Activated T-helper 2 cell treated with anti-CD3 and anti-CD28 coated beads, Interferon-gamma antibody, Interleukin-2, Interleukin-4, amounts not matched to agents 10 μg/mL and 5 μg/mL and 100 μg/mL, durations not matched to agents 14 hours and 24 hours and 36 hours (primary cell): ENCODE measurements at regions not wholly inside any gene's neighbourhood (a gene's known extent, or its start where the extent isn't known, plus 50 kb on each side); places are given as distances from the start of the nearest gene placed in this dataset.

ENCODE experiments used
- DNase-seq: peaks from one replicate; pipeline ENCODE4 v3.0.0; 2021; ENCODE audit warnings: low spot score
- H3K27ac Mint-ChIP-seq: one replicate; pipeline ENCODE4 v1.8.0; 2021; ENCODE audit warnings: mixed read lengths
- H3K27me3 Mint-ChIP-seq: one replicate; pipeline ENCODE4 v1.8.0; 2021; ENCODE audit warnings: low read depth, mixed read lengths
- H3K36me3 Mint-ChIP-seq: one replicate; pipeline ENCODE4 v1.8.0; 2021; ENCODE audit warnings: low read depth, mixed read lengths
- H3K4me1 Mint-ChIP-seq: one replicate; pipeline ENCODE4 v1.8.0; 2021; ENCODE audit warnings: low read depth, mixed read lengths
- H3K4me3 Mint-ChIP-seq: one replicate; pipeline ENCODE4 v1.8.0; 2021; ENCODE audit warnings: low read depth, mild to moderate bottlenecking, moderate library complexity, mixed read lengths
- H3K9me3 Mint-ChIP-seq: one replicate; pipeline ENCODE4 v1.8.0; 2021; ENCODE audit warnings: mixed read lengths
- intact Hi-C: fragments of 100-400 bp; cut with micrococcal nuclease; formaldehyde crosslinking; loops from one replicate; pipeline ENCODE4 v1.15.1; 2023

DNA sequence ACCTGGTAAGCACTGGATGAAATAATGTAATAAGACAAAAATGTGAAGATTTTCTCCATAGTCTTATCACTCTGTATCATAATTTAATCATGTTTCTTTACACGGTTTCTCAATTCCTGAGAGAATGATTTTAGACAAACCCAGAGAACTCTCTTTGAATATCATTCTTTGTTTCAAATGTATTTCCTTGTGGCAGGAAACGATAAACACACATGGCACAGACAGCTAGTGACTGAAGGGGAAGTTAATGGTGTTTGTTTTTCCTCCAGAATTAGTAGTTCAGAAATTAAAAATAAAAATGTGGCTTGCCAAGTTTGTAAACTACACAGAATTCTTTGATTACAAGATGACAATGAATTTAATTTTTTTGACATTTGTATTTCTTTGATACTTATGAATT is 163.7 kb upstream of the PRPS1L1 start:
- intact Hi-C loops = no loop called here
- Mint-ChIP-seq H3K9me3 (no peaks in the 10 kb centered on the region), H3K4me1 (no peaks in the 10 kb centered on the region), H3K27ac (no peak overlapping the region), H3K4me3 (no peak overlapping the region), H3K27me3 (no peaks in the 10 kb centered on the region), H3K36me3 (no peaks in the 10 kb centered on the region)
- no peak for DNase-seq

DNA sequence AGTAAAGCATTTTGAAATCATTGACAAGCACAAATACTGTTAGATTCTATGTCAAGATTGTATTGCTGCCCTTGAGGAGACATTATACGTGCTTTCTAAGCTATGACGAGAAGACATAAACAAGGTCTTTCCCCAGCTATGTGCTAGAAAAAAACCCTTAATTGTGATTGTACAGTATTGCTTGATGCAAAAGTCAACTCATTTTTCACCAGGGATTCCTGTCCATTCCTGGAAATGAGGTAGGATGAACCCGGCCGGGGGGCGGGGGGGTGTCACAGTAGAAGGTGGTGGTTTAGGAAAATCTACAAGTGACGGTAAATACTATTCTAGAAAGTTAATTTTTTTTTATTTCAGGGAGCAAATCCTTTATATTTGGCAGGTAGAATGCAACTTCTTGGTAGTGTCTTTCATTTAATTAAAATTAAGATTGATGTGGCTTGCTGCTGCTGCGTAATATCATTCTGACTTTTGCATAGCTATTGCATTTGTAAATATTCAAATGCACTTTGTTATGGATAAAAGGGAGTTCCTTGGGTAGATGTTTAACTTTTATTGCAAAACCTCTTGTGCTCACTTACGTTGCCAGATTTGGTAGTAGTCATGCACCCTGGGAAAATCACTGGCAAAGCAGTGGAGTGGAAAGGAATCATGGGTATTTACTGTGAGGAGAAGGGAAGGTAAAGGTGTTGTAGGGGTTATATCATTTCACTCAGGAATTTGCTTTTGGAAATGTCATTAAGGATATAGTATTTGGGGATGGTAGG is 164.4 kb upstream of the PRPS1L1 start:
- H3K4me3 Mint-ChIP-seq = no peak overlapping the region
- H3K36me3 Mint-ChIP-seq = no peaks in the 10 kb centered on the region
- intact Hi-C loops = no loop called here
- H3K27me3 Mint-ChIP-seq = no peaks in the 10 kb centered on the region
- H3K27ac Mint-ChIP-seq = no peak overlapping the region
- H3K4me1 Mint-ChIP-seq = no peaks in the 10 kb centered on the region
- no peak for DNase-seq
- no peaks in the 10 kb centered on the region for H3K9me3 Mint-ChIP-seq

DNA sequence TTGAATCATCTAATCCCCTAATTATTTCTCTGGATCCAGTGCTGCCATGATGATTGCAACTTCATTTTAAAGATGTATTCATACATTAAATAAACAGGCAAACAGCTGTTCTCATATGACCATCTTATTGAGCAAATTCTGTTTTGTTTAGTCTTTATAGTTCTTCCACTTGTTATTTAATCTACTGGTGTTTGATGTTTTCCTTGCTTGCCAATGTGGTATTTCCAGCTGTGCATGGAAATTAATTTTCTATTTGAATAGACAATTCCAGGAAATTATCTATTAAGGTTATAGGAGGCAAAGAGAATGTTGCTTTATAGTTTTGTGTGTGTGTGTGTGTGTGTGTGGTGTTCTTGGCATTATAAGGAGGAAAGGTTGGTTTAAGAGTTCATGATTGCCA is 167.0 kb upstream of the PRPS1L1 start:
- DNase-seq = no peak
- intact Hi-C loops = no loop called here
- Mint-ChIP-seq H3K27ac (no peak overlapping the region), H3K27me3 (no peaks in the 10 kb centered on the region), H3K36me3 (no peaks in the 10 kb centered on the region), H3K4me1 (no peaks in the 10 kb centered on the region), H3K9me3 (no peaks in the 10 kb centered on the region), H3K4me3 (no peak overlapping the region)

DNA sequence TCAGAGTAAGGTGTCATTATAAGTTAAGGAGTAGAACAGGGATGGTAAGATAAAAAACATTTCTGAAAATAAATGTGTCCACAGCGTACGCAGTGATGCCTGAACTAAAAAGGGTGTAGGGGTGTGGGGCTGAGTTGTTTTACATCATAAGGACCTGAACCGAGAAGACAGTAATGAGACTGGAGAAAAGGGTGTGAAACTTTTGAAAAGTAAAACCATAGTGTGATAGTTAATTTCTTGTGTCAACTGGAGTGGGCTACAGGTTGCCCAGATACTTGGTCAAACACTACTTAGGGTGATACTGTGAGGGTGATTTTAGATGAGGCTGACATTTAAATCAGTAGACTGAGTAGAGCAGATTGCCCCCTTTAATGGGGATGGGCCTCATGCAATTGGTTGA is 169.0 kb upstream of the PRPS1L1 start:
- no peak for DNase-seq
- intact Hi-C loops = no loop called here
- H3K4me3 Mint-ChIP-seq = no peak overlapping the region

DNA sequence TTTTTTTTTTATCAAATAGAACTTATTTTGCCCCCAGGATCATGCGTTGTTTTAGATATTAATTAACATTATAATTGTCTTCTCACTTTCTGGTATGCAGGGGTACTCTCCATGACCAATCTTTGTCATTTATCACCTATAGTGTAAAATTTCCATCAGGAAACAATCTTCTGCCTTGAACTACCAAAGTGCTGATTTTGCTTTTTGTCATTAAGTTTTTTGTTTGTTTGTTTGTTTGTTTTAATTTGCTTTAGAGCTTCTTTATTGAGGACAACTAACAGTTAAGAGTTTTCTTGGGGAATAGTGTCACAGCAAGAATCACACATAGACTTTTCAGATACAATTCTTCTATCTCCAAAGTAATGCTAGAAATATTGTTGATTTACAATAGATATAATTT is 171.2 kb upstream of the PRPS1L1 start:
- intact Hi-C loops = no loop called here
- no peak overlapping the region for H3K4me3 Mint-ChIP-seq
- peaks cover 4% of the 10 kb centered on the region for H3K4me1 Mint-ChIP-seq
- DNase-seq = no peak
- H3K27ac Mint-ChIP-seq = no peak overlapping the region
- H3K27me3 Mint-ChIP-seq = no peaks in the 10 kb centered on the region
- no peaks in the 10 kb centered on the region for H3K36me3 Mint-ChIP-seq
- H3K9me3 Mint-ChIP-seq = no peaks in the 10 kb centered on the region

More for the DNA sequence above, 169.0 kb upstream of the PRPS1L1 start:
- H3K27me3 Mint-ChIP-seq = no peaks in the 10 kb centered on the region
- no peaks in the 10 kb centered on the region for H3K36me3 Mint-ChIP-seq
- H3K27ac Mint-ChIP-seq = no peak overlapping the region
- H3K4me1 Mint-ChIP-seq = no peaks in the 10 kb centered on the region
- H3K9me3 Mint-ChIP-seq = no peaks in the 10 kb centered on the region

DNA sequence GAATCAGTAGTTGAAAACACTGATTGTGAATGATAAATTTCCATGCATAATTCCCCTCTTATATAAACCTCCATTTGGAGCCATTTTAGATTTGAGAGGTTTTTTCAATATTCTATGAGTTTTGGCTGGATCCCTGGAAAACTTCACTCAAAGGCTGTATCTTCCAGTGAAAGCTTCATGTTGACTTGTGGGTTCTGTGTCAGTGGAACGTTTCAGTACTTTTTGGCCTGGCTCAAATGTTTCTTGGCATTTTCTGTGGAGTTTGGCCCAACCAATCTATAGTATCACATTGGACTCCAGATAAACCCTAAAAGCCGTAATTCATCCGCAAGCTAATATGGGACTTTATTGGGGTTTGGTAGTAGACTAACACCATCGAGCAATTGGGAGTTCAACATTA is 172.6 kb upstream of the PRPS1L1 start:
- H3K9me3 Mint-ChIP-seq = no peaks in the 10 kb centered on the region
- H3K27me3 Mint-ChIP-seq = no peaks in the 10 kb centered on the region
- H3K4me1 Mint-ChIP-seq = peaks cover 4% of the 10 kb centered on the region
- no peak for DNase-seq
- H3K36me3 Mint-ChIP-seq = no peaks in the 10 kb centered on the region
- no peak overlapping the region for H3K4me3 Mint-ChIP-seq
- intact Hi-C loops = no loop called here
- H3K27ac Mint-ChIP-seq = no peak overlapping the region

DNA sequence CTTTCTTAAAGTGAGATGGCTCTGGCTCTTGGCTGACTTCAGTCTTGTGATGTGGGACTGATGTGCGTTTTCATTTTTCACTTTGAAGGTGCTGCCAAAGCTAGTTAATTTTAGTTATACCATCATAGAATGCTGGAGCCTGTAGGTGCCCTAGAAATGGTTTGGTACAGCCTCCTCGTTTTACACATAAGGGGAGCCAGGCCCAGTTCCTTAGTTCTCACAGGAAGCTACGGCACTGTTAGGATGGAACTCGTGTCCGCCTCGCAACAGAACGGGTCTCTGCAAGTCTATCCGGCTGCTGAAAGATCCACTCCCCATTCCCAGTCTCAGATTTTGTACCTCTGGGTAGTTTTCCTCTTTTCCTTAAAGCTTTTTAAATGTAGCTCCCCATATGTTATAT is 173.2 kb upstream of the PRPS1L1 start:
- Mint-ChIP-seq H3K27me3 (no peaks in the 10 kb centered on the region), H3K36me3 (no peaks in the 10 kb centered on the region), H3K4me3 (no peak overlapping the region), H3K4me1 (peaks cover 4% of the 10 kb centered on the region), H3K9me3 (no peaks in the 10 kb centered on the region), H3K27ac (no peak overlapping the region)
- intact Hi-C loops = no loop called here
- no peak for DNase-seq

DNA sequence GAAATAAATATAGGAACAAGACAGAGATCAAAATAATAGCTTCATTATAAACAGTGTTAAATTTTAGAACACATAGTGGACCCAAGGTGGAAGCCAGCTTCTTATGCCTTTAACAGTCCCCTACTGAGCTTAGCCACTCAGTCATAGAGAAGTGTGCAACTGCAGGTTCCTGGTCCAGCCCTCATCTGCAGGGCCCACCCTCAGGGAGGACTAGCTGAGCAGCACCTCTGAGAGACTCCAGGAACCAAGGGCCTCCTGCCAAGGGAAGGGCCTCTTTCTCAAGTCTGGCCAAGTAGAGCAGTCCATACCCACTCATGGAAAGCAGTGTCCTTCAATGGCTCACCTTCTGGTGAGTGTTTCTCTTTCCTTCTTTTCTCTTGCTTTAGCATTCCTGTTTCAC is 173.7 kb upstream of the PRPS1L1 start:
- intact Hi-C loops = no loop called here
- DNase-seq = no peak
- H3K27me3 Mint-ChIP-seq = no peaks in the 10 kb centered on the region
- H3K4me1 Mint-ChIP-seq = peaks cover 4% of the 10 kb centered on the region
- H3K36me3 Mint-ChIP-seq = no peaks in the 10 kb centered on the region
- H3K27ac Mint-ChIP-seq = no peak overlapping the region
- no peak overlapping the region for H3K4me3 Mint-ChIP-seq
- no peaks in the 10 kb centered on the region for H3K9me3 Mint-ChIP-seq

DNA sequence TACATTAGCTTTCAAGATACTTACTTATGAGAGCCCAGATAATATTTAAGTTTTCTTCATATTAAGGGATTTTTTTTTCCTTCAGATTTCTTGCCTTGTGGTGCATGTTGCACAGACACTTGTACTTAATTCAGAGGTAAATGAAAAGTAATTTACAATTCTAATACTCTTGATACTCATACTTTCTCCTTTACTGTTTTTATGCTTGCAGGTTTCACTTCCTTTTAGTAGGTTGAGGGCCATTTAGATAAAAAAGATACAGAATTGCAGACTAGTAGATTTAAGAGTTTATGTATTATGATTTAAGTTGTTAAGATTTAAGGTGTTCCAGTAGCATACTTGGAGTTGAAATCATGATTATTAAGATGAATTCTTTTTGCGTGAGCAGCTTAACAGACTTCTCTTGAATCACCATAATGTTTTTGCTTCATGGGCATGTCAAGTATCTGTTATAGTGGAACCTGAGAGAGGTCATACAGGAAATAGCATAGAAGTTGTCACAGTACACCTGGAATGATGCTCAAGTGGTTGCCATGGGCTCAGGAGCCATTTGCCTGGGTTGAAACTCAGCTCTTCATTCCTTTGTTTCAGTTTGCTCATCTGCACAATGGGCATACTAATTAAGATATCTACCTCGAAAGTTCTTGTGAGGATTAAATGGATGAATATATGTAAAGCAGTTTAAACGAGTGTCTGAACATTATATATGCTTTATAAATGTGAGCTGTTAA is 174.8 kb upstream of the PRPS1L1 start:
- H3K4me3 Mint-ChIP-seq = no peak overlapping the region
- no peak overlapping the region for H3K27ac Mint-ChIP-seq
- H3K27me3 Mint-ChIP-seq = no peaks in the 10 kb centered on the region
- intact Hi-C loops = no loop called here
- no peaks in the 10 kb centered on the region for H3K36me3 Mint-ChIP-seq
- H3K9me3 Mint-ChIP-seq = no peaks in the 10 kb centered on the region
- peaks cover 4% of the 10 kb centered on the region for H3K4me1 Mint-ChIP-seq
- no peak for DNase-seq

DNA sequence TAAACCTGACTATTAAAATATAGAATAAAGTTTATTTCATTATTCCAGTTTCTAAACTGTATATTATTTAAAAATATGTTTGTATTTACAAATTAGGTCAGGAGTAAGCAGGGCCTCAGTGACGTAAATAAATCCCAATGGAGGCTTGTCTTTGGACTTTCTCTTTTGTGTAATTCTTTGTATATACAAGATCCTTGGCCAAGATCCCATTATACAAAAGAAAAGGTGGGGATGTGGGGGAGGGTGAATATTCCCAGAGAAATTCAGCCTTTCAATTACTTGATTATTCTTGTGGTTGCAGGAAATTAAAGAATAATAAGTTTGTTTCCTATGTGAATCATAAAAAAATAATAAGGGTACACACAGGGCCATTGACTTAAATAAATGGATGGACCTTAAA is 178.7 kb upstream of the PRPS1L1 start:
- no peaks in the 10 kb centered on the region for H3K27me3 Mint-ChIP-seq
- H3K9me3 Mint-ChIP-seq = no peaks in the 10 kb centered on the region
- H3K4me3 Mint-ChIP-seq = no peak overlapping the region
- DNase-seq = no peak
- peaks cover 4% of the 10 kb centered on the region for H3K4me1 Mint-ChIP-seq
- H3K36me3 Mint-ChIP-seq = no peaks in the 10 kb centered on the region
- H3K27ac Mint-ChIP-seq = no peak overlapping the region
- intact Hi-C loops = no loop called here

DNA sequence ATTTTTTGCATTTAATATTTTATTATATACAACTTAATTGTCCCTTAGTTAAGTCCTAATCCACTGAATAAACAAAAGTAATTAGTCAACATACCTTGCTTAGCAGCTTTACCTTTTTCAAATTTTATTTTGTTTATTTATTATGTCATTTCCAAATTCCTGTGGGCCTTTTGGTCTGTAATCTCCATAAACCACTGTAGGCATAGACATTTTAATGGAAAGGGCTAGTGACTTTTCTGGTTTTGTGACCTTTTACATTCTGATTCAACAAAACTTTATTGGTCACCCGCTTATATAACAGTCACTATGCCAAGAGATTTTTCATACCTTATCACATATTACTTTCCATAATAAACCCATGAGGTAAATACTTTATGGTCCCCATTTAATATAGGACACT is 181.3 kb upstream of the PRPS1L1 start:
- Mint-ChIP-seq H3K4me3 (no peak overlapping the region), H3K27ac (no peak overlapping the region), H3K4me1 (no peaks in the 10 kb centered on the region), H3K9me3 (no peaks in the 10 kb centered on the region), H3K27me3 (no peaks in the 10 kb centered on the region), H3K36me3 (no peaks in the 10 kb centered on the region)
- DNase-seq = no peak
- intact Hi-C loops = no loop called here

DNA sequence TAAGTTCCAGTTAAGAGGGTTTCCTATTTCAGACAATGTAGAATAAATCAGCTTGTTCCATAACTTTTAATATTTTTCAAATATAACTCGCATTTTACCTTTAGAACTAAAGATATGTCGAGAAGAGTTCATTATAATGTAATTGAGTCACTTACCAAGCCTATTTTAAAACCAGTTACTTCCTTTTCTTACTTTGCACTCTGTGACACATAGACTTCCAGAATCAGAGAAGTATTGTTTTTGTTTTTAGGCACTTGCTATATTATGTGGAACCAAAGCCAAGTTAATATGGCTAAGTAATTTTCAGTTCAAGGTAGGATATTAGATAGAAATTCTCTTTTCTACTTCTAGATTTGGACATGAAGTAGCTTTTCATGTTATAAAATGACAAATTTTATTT is 182.7 kb upstream of the PRPS1L1 start:
- intact Hi-C loops = no loop called here
- Mint-ChIP-seq H3K9me3 (no peaks in the 10 kb centered on the region), H3K27ac (no peak overlapping the region), H3K4me1 (no peaks in the 10 kb centered on the region), H3K27me3 (no peaks in the 10 kb centered on the region), H3K4me3 (no peak overlapping the region), H3K36me3 (no peaks in the 10 kb centered on the region)
- no peak for DNase-seq

DNA sequence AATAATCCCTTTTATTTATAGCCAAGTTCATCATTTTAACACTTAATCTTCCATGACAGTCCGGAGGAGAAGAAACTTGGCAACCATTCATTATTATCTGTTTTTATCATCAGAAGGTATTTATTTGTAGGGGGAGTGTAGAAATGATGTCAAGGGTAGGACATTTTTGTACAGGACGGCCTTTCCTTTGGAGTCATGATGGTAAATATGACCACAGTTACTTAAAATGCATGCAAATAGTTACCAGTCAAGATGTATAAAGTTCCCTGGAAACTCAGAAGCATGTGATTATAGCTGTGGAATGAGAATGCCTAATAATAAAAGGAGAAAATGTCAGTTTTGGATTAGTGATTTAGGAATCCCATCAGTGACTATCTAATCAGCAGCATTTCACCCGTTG is 183.1 kb upstream of the PRPS1L1 start:
- intact Hi-C loops = no loop called here
- Mint-ChIP-seq H3K4me1 (no peaks in the 10 kb centered on the region), H3K9me3 (no peaks in the 10 kb centered on the region), H3K27ac (no peak overlapping the region), H3K27me3 (no peaks in the 10 kb centered on the region), H3K4me3 (no peak overlapping the region), H3K36me3 (no peaks in the 10 kb centered on the region)
- no peak for DNase-seq
